HG02588 (cell line): ENCODE measurements at regions not wholly inside any gene's neighbourhood (a gene's known extent, or its start where the extent isn't known, plus 50 kb on each side); places are given as distances from the start of the nearest gene placed in this dataset.
"Not testable (repeated sequence)": the region's sequence is repeated elsewhere in the genome, so short reads cannot be mapped to it uniquely, and the experiment has no call there.

ENCODE experiments used
- ATAC-seq: cut with Tn5 transposase; IDR thresholded peaks from one replicate; pipeline ENCODE4 v1.9.1; 2021; ENCODE audit warnings: mild to moderate bottlenecking, moderate library complexity; ENCODE audit not compliant: unreplicated experiment

GRCh38 chr3:5464649-5465048 lies 277.1 kb downstream of the EDEM1 start:
- no peak for ATAC-seq

GRCh38 chr3:5465183-5465582 lies 277.7 kb downstream of the EDEM1 start:
- ATAC-seq, result no peak

- no peak for ATAC-seq
Observed at GRCh38 chr3:5466065-5466464, 278.6 kb downstream of the EDEM1 start.

- no peak for ATAC-seq
Observed at GRCh38 chr3:5466717-5467116, 279.2 kb downstream of the EDEM1 start.

- ATAC-seq, result peak; percentile 51
Observed at GRCh38 chr3:5473471-5473870, 286.0 kb downstream of the EDEM1 start.

GRCh38 chr3:5476403-5476802 lies 288.9 kb downstream of the EDEM1 start:
- no peak for ATAC-seq

GRCh38 chr3:5479229-5479799 lies 291.8 kb downstream of the EDEM1 start:
- no peak for ATAC-seq

- ATAC-seq, result no peak
Observed at GRCh38 chr3:5480190-5480589, 292.7 kb downstream of the EDEM1 start.

- peak; percentile 70 for ATAC-seq
Observed at GRCh38 chr3:5485427-5485826, 297.9 kb downstream of the EDEM1 start.

- no peak for ATAC-seq
Observed at GRCh38 chr3:5488771-5489170, 301.3 kb downstream of the EDEM1 start.

GRCh38 chr3:5489536-5489935 lies 302.0 kb downstream of the EDEM1 start:
- peak; percentile 49 for ATAC-seq

GRCh38 chr3:5494905-5495519 lies 307.5 kb downstream of the EDEM1 start:
- ATAC-seq, result no peak

GRCh38 chr3:5497497-5497896 lies 310.0 kb downstream of the EDEM1 start:
- ATAC-seq, result no peak

GRCh38 chr3:5498981-5499380 lies 311.5 kb downstream of the EDEM1 start:
- ATAC-seq, result peak; percentile 30

GRCh38 chr3:5499404-5499803 lies 311.9 kb downstream of the EDEM1 start:
- peak; percentile 86 for ATAC-seq

GRCh38 chr3:5503136-5503535 lies 315.6 kb downstream of the EDEM1 start:
- ATAC-seq, result no peak

GRCh38 chr3:5504135-5504534 lies 316.6 kb downstream of the EDEM1 start:
- no peak for ATAC-seq

GRCh38 chr3:5505163-5505562 lies 317.7 kb downstream of the EDEM1 start:
- ATAC-seq, result no peak

GRCh38 chr3:5505997-5506396 lies 318.5 kb downstream of the EDEM1 start:
- ATAC-seq, result no peak

- ATAC-seq, result not testable (repeated sequence)
Observed at GRCh38 chr3:5508860-5509259, 321.4 kb downstream of the EDEM1 start.

- no peak for ATAC-seq
Observed at GRCh38 chr3:5510300-5510699, 322.8 kb downstream of the EDEM1 start.

GRCh38 chr3:5517921-5518320 lies 330.4 kb downstream of the EDEM1 start:
- no peak for ATAC-seq

- ATAC-seq, result no peak
Observed at GRCh38 chr3:5520237-5520636, 332.7 kb downstream of the EDEM1 start.
